ENCODE measurements at regions not wholly inside any gene's neighbourhood (a gene's known extent, or its start where the extent isn't known, plus 50 kb on each side); places are given as distances from the start of the nearest gene placed in this dataset.

DNA sequence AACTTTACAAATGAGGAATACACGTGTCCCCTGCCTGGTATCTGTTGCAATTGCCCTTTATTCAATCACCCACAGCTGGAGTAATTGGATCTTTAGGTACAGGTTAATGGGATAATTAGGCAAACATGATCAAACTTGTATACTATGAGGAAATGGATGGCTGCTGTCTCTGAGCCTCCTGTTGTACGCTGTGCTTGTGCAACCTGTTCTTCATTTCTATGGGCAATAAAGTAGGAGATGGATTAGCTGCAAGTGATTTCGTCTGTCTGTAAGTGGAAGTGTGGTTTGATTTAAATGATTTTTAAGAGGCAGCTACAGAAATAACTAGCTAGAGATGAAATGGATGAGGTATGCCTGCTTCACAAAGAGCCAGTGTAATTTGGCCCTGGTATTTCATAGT, 474.1 kb downstream of the RNF144B start:
- TF ChIP-seq YY1 (IDR thresholded peaks at IDR 0.05; ENCODE audit: insufficient read depth, insufficient read length) (no peak), SUZ12 (IDR thresholded peaks at IDR 0.05; ENCODE audit: extremely low read depth, insufficient read depth, insufficient read length) (no peak), ZNF274 (IDR thresholded peaks at IDR 0.05; ENCODE audit: low read depth, low read length) (no peak)

All from NT2/D1 (cell line).